HepG2 (cell line): ENCODE measurements at regions not wholly inside any gene's neighbourhood (a gene's known extent, or its start where the extent isn't known, plus 50 kb on each side); places are given as distances from the start of the nearest gene placed in this dataset.

Experiments used
- ATAC-seq: fragments of 200-7000 bp; cut with Tn5 transposase; 3 replicates; pipeline ENCODE4 v1.9.1; 2020; ENCODE audit warnings: mild to moderate bottlenecking, moderate library complexity
- BruUV-seq: library from RNA; stranded (reverse); fragments of 400-500 nt; replicated peaks from 2 replicates; lab custom pipeline; 2021; lab: Mats Ljungman, UMichigan
- CTCF ChIA-PET: fragments of 300-600 bp; formaldehyde crosslinking; extraction: SDS; loops from one replicate; lab custom pipeline; 2021; ENCODE audit warnings: low total read pairs, inconsistent platforms, low intra/inter-chr PET ratio; lab: Yijun Ruan, JAX
- POLR2A ChIA-PET: fragments of 350-600 bp; sonication (Branson Sonifier 250); formaldehyde crosslinking; loops from one replicate; lab custom pipeline; 2020; ENCODE audit warnings: antibody characterized with exemption, inconsistent platforms; lab: Yijun Ruan, JAX
- DNase-seq: peaks from one replicate; pipeline ENCODE4 v3.0.0-alpha.2; 2015; ENCODE audit warnings: low spot score
- FAIRE-seq: peaks from 3 replicates; lab custom pipeline; 2011; peaks lifted over from hg19 to GRCh38; lab: Jason Lieb, UNC
- H2AFZ ChIP-seq: one replicate; pipeline ENCODE4 v1.6.1; 2011; ENCODE audit warnings: low read length, inconsistent platforms
- H3K27ac ChIP-seq: fragments of 300-600 bp; 3 replicates; pipeline ENCODE4 v1.8.0; 2011; ENCODE audit warnings: mixed run types, mild to moderate bottlenecking, mixed read lengths, low read length, inconsistent platforms; ENCODE audit not compliant: insufficient read depth; ENCODE audit errors: extremely low read length
- H3K27me3 ChIP-seq, 2 experiments: fragments of 200-600 bp in 1 of 2; 2 replicates in 1 of 2; 3 replicates in 1 of 2; pipeline versions ENCODE4 v1.6.0 to v1.8.0; 2011; ENCODE audit warnings: low read length in 2 of 2, mild to moderate bottlenecking in 2 of 2, moderate library complexity in 2 of 2, inconsistent platforms in 1 of 2; ENCODE audit not compliant: insufficient read depth in 2 of 2, control insufficient read depth in 1 of 2
- H3K36me3 ChIP-seq, 2 experiments: fragments of 200-600 bp in 1 of 2; replicated peaks in 1 of 2; 2 replicates in 1 of 2; 3 replicates in 1 of 2; pipeline versions ENCODE4 v1.5.1 to v1.8.0; 2011; ENCODE audit warnings: low read length in 2 of 2, inconsistent platforms in 1 of 2; ENCODE audit not compliant: insufficient read depth in 2 of 2, control insufficient read depth in 1 of 2
- H3K4me1 ChIP-seq: 2 replicates; pipeline ENCODE4 v1.5.1; 2012; ENCODE audit warnings: low read length, inconsistent platforms; ENCODE audit not compliant: insufficient read depth
- H3K4me2 ChIP-seq: 2 replicates; pipeline ENCODE4 v1.6.0; 2011; ENCODE audit warnings: low read depth, low read length, inconsistent platforms
- H3K4me3 ChIP-seq, 3 experiments: fragments of 200-600 bp in 1 of 3; sonication (generic), shearing (Covaris generic) in 1 of 3; replicated peaks in 1 of 3; 2 replicates each; pipeline ENCODE4 v1.5.1; 2011 to 2016; ENCODE audit warnings: low read length in 3 of 3, inconsistent platforms in 2 of 3, low read depth in 2 of 3, mild to moderate bottlenecking in 2 of 3, control low read depth in 1 of 3, mixed read lengths in 1 of 3; ENCODE audit not compliant: insufficient read depth in 1 of 3
- H3K79me2 ChIP-seq: one replicate; pipeline ENCODE4 v1.6.1; 2011; ENCODE audit warnings: low read length, inconsistent platforms; ENCODE audit not compliant: insufficient read depth
- H3K9ac ChIP-seq: 2 replicates; pipeline ENCODE4 v1.6.0; 2011; ENCODE audit warnings: mild to moderate bottlenecking, low read depth, low read length, inconsistent platforms; ENCODE audit not compliant: insufficient read depth
- H3K9me3 ChIP-seq: 2 replicates; pipeline ENCODE4 v1.5.1; 2012; ENCODE audit warnings: mild to moderate bottlenecking, low read length
- H4K20me1 ChIP-seq: 2 replicates; pipeline ENCODE4 v1.6.0; 2011; ENCODE audit warnings: inconsistent platforms, mild to moderate bottlenecking, low read length, moderate library complexity; ENCODE audit not compliant: insufficient read depth
- EEA1 ChIP-seq: sonication (generic); formaldehyde crosslinking; IDR thresholded peaks from 2 replicates; pipeline ENCODE4 v1.5.1; 2020; ENCODE audit warnings: mild to moderate bottlenecking, missing genetic modification reagents, borderline replicate concordance
- ETV5 ChIP-seq: IDR thresholded peaks from 2 replicates; pipeline ENCODE4 v1.6.1; 2018; ENCODE audit warnings: missing biosample characterization, missing genetic modification reagents, inconsistent platforms, borderline replicate concordance
- KLF12 ChIP-seq: sonication (generic); formaldehyde crosslinking; IDR thresholded peaks from 2 replicates; pipeline ENCODE4 v1.4.0; 2020; ENCODE audit warnings: missing genetic modification reagents, borderline replicate concordance
- NCOA5 ChIP-seq: sonication (generic); formaldehyde crosslinking; IDR thresholded peaks from 2 replicates; pipeline ENCODE4 v1.4.0; 2020; ENCODE audit warnings: missing genetic modification reagents
- U2AF2 ChIP-seq: fragments of 200-400 bp; formaldehyde crosslinking; IDR thresholded peaks from 2 replicates; pipeline ENCODE4 v1.6.1; 2017; ENCODE audit warnings: low read depth, mild to moderate bottlenecking, low read length
- ZNF451 ChIP-seq: sonication (generic); formaldehyde crosslinking; IDR thresholded peaks from 2 replicates; pipeline ENCODE4 v1.5.0; 2020; ENCODE audit warnings: mild to moderate bottlenecking, missing genetic modification reagents
- WGBS: methylation state at CpG from one replicate; pipeline ENCODE4 v1.1.6; 2017; ENCODE audit warnings: low lambda C conversion rate; 5-methylcytosine and 5-hydroxymethylcytosine counted together
- in situ Hi-C: cut with HindIII; loops from 2 replicates; pipeline ENCODE4 v1.10.0; 2017; ENCODE audit warnings: low pct_unique_long_range_greater_than_20kb; ENCODE audit not compliant: extremely low pct_ligation_motif_present
- intact Hi-C: fragments of 100-400 bp; cut with micrococcal nuclease; formaldehyde crosslinking; loops from one replicate; pipeline ENCODE4 v1.10.0; 2022; ENCODE audit not compliant: unreplicated experiment
- TF ChIP-seq, protein P1 (sequence below): IDR thresholded peaks from 2 replicates; pipeline ENCODE4 v1.6.1; 2016; ENCODE audit warnings: low read depth, missing genetic modification reagents, missing compliant biosample characterization

DNA sequence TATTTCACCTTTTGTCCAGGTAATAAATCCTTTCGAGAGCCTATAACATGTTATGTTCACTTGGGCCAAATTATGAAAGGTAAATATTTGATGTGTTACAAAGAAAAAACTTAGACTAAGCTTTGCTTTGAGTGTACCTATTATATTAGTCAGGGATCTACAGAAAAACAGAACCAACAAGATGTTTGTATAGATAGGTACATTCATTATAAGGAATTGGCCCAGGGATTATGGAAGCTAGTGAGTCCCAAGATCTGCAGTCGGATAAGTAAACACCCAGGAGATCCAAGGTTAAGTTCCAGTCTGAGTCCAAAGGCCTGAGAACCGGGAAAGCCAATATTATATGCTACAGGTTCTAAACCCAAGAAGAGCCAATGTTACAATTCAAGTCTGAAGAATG is 234.5 kb downstream of the NRIP1 start:
- no peaks in the 10 kb centered on the region for H4K20me1 ChIP-seq
- H3K36me3 ChIP-seq: no peaks in the 10 kb centered on the region
- no peaks in the 10 kb centered on the region for H3K9me3 ChIP-seq
- ChIA-PET CTCF (no interaction called here), POLR2A (no interaction called here)
- H3K4me2 ChIP-seq: no peak overlapping the region
- no peak overlapping the region for H3K4me3 ChIP-seq
- 35% methylated on average over 3 of the region's 3 CpGs for WGBS
- no TSS peak for BruUV-seq
- FAIRE-seq (no peak), DNase-seq (no peak), ATAC-seq (no peak)
- H3K79me2 ChIP-seq: no peaks in the 10 kb centered on the region
- intact Hi-C loops: no loop called here
- H3K27ac ChIP-seq: no peak overlapping the region
- peaks cover 7% of the 10 kb centered on the region for H3K4me1 ChIP-seq
- no peak overlapping the region for H2AFZ ChIP-seq
- H3K9ac ChIP-seq: no peak overlapping the region
- in situ Hi-C loops: no loop called here
- H3K27me3 ChIP-seq: no peaks in the 10 kb centered on the region
- TF ChIP-seq U2AF2: no peak
- TF ChIP-seq EEA1 (CRISPR knock-in tag): no peak
- TF ChIP-seq, protein P1, sequence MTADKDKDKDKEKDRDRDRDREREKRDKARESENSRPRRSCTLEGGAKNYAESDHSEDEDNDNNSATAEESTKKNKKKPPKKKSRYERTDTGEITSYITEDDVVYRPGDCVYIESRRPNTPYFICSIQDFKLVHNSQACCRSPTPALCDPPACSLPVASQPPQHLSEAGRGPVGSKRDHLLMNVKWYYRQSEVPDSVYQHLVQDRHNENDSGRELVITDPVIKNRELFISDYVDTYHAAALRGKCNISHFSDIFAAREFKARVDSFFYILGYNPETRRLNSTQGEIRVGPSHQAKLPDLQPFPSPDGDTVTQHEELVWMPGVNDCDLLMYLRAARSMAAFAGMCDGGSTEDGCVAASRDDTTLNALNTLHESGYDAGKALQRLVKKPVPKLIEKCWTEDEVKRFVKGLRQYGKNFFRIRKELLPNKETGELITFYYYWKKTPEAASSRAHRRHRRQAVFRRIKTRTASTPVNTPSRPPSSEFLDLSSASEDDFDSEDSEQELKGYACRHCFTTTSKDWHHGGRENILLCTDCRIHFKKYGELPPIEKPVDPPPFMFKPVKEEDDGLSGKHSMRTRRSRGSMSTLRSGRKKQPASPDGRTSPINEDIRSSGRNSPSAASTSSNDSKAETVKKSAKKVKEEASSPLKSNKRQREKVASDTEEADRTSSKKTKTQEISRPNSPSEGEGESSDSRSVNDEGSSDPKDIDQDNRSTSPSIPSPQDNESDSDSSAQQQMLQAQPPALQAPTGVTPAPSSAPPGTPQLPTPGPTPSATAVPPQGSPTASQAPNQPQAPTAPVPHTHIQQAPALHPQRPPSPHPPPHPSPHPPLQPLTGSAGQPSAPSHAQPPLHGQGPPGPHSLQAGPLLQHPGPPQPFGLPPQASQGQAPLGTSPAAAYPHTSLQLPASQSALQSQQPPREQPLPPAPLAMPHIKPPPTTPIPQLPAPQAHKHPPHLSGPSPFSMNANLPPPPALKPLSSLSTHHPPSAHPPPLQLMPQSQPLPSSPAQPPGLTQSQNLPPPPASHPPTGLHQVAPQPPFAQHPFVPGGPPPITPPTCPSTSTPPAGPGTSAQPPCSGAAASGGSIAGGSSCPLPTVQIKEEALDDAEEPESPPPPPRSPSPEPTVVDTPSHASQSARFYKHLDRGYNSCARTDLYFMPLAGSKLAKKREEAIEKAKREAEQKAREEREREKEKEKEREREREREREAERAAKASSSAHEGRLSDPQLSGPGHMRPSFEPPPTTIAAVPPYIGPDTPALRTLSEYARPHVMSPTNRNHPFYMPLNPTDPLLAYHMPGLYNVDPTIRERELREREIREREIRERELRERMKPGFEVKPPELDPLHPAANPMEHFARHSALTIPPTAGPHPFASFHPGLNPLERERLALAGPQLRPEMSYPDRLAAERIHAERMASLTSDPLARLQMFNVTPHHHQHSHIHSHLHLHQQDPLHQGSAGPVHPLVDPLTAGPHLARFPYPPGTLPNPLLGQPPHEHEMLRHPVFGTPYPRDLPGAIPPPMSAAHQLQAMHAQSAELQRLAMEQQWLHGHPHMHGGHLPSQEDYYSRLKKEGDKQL (CRISPR knock-in tag): no peak
- TF ChIP-seq ETV5 (CRISPR knock-in tag): no peak
- no peak for TF ChIP-seq KLF12
- no peak for TF ChIP-seq ZNF451 (CRISPR knock-in tag)
- no peak for TF ChIP-seq NCOA5
